Stimulated activated CD4-positive, alpha-beta T cell treated with anti-CD3 and anti-CD28 coated beads, Interleukin-1b, Interleukin-23, amount 100 ng/mL, for 4 hours (primary cell): ENCODE measurements at regions not wholly inside any gene's neighbourhood (a gene's known extent, or its start where the extent isn't known, plus 50 kb on each side); places are given as distances from the start of the nearest gene placed in this dataset.
A peak's percentile ranks its signal among the peaks of the same experiment; 100 is the strongest.
"Not testable (repeated sequence)": the region's sequence is repeated elsewhere in the genome, so short reads cannot be mapped to it uniquely, and the experiment has no call there.

Source experiments
- DNase-seq, 2 donors: peaks; one replicate each; pipeline ENCODE4 v3.0.0-alpha.2; 2020; ENCODE audit warnings: low read depth in 2 of 2

DNA sequence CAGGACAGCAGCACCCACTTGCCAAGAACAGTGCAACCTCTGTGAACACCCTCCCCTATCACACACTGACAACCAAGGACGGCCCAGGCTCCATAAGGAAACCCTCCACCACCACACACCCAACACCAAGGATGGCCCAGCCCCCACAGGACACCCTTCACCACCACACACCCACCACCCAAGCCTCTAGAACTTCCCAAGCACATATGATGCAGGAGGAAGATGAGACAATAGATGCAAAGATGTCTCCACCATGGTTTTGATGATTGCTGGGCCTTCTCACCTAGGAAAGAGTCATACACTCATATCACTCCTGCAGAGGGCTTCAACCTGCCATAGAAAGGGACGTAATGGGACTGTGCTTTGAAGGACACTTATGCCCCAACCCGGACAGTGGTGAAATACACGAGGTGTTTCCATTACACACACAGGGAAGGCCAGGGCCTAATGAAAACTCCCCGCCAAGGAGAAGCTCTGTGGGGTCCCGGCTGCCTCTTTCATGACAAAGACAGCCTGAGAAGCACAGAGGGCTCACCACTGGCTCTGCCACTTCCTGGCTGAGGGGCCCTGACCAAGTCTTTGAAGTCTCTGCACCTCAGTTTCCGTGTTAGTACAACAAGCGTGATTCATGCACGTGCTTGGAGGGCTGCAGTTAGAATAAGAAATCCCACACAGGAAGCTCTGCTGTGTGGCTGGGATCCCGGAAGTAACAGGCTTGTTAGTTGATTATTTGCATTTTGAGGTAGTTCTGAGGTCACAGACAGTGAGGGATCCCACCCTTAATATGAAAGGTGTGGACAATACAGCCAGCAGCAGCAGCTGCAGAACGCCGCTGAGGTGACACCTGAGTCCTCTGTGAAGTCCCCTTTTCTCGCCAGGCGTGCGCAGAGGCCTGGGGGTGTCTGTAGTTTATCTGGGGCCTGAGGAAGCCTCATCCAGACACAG is 61.9 kb upstream of the ATP12A start:
- DNase-seq, result peak; percentile 12 to 23

DNA sequence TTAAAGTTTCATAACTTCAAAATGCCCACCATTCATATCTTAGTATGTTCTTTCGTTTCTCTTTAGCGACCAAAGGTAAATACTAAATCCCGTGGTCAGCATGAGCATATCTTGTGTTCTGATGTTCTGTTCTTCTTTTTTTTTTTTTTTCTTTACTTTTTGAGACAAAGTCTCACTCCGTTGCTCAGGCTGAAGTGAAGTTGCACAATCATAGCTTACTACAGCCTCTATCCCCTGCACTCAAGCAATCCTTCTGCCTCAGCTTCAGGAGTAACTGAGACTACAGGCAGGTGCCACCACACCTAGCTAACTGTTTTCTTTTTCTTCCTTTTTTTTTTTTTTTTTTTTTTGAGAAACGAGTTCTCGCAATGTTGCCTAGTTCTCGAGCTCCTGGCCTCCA is 60.9 kb upstream of the ATP12A start:
- DNase-seq, result no peak

- not testable (repeated sequence) for DNase-seq
Observed at GRCh38 chr13:24622481-24623148, 57.6 kb upstream of the ATP12A start.

DNA sequence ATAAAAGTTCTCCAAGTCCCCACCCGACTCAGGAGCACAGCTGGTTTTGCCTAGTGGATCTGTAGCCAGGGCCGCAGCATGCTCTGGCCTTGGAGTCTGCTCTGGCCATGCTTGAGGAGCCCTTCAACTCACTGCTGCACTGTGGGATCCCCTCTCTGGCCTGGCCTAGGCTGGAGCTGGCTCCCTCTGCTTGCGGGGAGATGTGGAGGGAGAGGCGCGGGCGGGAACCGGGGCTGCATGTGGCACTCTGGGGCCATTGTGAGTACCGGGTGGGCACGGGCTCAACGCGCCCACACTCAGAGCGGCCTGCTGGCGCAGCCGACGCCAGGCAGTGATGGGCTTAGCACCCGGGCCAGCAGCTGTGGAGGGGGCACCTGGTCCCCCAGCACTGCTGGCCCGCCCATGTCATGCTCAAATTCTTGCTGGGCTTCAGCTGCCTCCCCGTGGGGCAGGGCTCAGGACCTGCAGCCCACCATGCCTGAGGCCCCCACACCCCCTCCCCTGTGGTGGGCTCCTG is 57.0 kb upstream of the ATP12A start:
- no peak for DNase-seq

- DNase-seq, result no peak
Observed at GRCh38 chr13:24624363-24624762, 55.8 kb upstream of the ATP12A start.

DNA sequence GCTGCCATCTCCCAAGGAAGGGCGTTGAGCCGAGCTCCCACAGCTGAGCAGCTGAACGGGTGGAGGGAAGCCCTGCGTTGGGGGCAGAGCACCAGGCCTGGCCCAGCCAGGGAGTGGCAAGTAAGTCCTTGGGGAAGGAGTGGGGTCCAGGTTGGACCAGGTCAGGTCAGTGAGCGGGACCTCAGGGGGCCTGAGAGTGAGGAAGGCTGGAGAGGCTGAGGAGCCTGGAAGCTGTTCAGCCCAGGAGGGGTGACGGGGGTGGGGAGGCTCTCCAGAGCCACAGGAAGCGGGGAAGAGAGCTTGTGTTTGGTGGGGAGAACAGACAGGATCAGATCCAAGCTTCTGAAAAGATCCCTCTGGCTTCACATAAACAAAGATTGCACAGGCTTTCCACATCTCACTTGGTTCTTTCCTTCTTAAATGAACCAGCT is 55.4 kb upstream of the ATP12A start:
- no peak for DNase-seq

DNA sequence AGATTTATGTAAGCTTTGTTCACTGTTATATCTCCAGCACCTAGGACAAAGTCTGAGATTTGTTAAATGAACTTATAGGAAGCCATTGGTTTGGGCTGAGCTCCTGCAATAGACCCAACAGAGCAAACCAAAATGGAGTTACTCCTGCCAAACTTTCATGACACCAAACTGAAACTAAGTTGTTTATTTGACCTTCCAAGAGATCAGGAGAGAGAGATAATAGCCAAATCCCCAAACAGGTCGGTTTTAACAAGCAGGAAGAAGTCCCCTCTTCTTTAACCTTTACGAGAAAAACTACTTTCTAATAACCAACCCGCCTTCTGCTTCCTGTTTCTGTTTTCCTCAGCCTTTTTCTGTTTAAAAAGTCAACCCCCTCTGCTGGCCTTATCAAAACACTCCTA is 54.9 kb upstream of the ATP12A start:
- no peak for DNase-seq

DNA sequence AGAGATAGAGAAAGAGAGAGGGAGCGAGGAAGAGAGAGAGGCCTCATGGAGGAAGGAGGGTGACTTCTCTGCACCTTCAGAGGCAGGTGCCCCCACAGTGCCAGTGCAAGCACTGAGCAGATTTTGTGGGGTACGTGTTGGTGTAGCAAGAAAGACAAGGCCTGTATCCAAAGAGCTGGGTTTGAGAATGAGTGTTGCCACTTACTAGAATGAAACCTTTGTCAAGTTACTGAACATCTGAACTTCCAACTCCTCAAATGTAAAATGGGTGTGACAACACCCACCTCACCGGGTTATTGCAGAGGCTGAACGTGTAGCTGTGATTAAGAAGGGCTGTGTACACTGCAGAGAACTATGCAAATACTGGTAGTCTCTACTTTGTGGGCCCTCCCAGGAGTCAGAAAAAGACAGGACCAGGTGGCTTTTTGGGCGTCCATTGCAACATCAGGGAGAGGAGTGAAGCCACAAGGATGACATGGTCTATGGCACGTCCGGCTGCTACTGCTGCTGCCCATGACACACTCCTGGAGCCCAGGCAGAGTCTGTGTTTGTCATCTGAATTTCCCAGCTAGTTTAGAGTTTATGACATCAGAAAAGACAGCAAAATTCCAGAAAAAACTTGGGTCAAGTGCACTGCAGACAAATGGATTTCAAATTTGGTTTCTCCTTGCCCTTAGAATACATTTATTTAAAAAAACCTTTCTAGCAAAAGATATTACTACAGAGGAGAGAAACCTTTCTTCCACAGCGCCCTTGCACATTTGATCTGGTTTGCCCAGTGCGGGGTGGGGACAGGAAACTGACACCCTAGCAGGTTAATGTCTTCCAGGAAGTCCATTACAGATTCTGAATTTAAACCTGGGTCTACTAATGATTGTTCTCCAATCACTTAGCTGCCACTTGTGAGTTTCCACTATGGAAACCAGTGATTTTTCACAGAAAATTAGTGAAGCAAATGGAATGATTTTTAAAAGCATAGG is 54.0 kb upstream of the ATP12A start:
- DNase-seq, result peak in 1 of 2 donors; percentile 2

DNA sequence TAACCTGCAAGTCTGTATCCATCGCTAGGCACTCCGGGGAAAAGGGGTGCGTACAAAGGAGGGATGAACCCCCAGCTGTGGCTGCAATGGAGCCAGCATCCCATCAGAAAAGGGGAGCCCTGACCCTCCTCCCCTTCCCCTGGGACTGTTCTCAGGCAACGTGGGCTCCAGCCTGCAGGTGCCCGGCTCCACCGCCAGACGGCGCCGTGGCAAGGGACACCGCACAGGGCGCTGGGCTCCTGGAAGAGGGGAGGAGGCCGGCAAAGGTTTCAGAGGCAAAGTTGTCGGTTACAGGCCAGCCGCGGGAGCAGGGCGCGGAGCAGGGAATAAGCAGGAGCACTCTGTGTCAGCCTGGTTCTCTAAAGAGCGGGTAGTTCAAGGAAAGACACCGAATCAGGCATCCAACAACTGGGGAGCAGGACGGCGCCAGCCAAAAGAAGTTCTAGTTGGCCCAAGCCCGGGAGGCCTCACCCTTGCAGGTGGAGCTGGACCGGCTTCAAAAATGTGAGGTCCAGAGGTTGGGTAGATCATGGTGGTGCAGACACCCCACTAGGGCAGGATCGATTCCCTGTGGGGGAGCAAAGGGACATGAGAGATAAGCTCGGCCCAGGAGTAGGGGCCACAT is 53.0 kb upstream of the ATP12A start:
- DNase-seq, result no peak

GRCh38 chr13:24627946-24628345 is 52.3 kb upstream of the ATP12A start:
- no peak for DNase-seq

DNA sequence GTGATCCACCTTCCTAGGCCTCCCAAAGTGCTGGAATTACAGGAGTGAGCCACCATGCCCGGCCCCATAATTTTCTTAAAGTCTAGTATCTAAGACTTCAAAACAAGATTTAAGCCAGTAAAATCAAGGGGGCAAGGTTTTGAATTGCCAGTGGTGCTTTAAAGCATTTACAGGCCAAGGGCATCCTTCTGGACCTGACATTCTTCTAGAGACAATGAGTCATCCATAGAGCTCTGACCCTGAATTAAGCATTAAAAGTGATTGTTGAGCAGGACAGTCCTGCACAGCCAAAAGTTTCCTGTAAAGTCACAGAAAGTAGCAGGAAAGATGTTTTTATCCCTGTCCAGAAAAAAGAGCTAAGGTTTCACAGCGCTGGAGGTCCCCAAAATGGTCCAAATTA is 50.9 kb upstream of the ATP12A start:
- DNase-seq, result no peak

GRCh38 chr13:24630121-24630520 is 50.1 kb upstream of the ATP12A start:
- no peak for DNase-seq
